ENCODE measurements at regions not wholly inside any gene's neighbourhood (a gene's known extent, or its start where the extent isn't known, plus 50 kb on each side); places are given as distances from the start of the nearest gene placed in this dataset.
A peak's percentile ranks its signal among the peaks of the same experiment; 100 is the strongest.
"Not testable (repeated sequence)": the region's sequence is repeated elsewhere in the genome, so short reads cannot be mapped to it uniquely, and the experiment has no call there.

- no peak for TF ChIP-seq HNF4G (IDR thresholded peaks at IDR 0.05)
- no peak for TF ChIP-seq ZBTB33 (IDR thresholded peaks at IDR 0.05)
- TF ChIP-seq RAD21 (IDR thresholded peaks at IDR 0.05): peak in 1 of 2 donors; percentile 11
- TF ChIP-seq HNF4A (conservative IDR thresholded peaks at IDR 0.05): peak; percentile 35 to 64
- no peak for TF ChIP-seq TAF1 (conservative IDR thresholded peaks at IDR 0.05)
- no peak for TF ChIP-seq YY1 (IDR thresholded peaks at IDR 0.05)
- TF ChIP-seq NR2F2 (IDR thresholded peaks at IDR 0.05): no peak
- TF ChIP-seq MAX (IDR thresholded peaks at IDR 0.05): no peak
- no peak for TF ChIP-seq JUND (IDR thresholded peaks at IDR 0.05)
- Histone ChIP-seq H3K9ac (ENCODE audit: low read depth in 1 of 2, low read length in 2 of 2) (no peak overlapping the region), H3K27me3 (ENCODE audit: control insufficient read depth in 4 of 4, insufficient read depth in 4 of 4, low read length in 3 of 4) (no peaks in the 10 kb centered on the region), H3K36me3 (ENCODE audit: control insufficient read depth in 4 of 4, insufficient read depth in 3 of 4, low read depth in 1 of 4, low read length in 3 of 4) (no peaks in the 10 kb centered on the region), H3K4me1 (ENCODE audit: control insufficient read depth in 4 of 4, insufficient read depth in 4 of 4, low read length in 3 of 4) (peaks cover 0 to 4% (median 0%) of the 10 kb centered on the region in 4 donors), H3K27ac (ENCODE audit: low read depth in 1 of 2, low read length in 2 of 2) (no peak overlapping the region), H3K9me3 (ENCODE audit: control insufficient read depth in 4 of 4, low read length in 3 of 4) (no peaks in the 10 kb centered on the region), H3K4me3 (ENCODE audit: low read depth in 1 of 3, low read length in 3 of 3) (no peak overlapping the region)
- WGBS: 29% methylated on average over 1 of the region's 1 CpG
- no peak for DNase-seq (ENCODE audit: low spot score)
These were observed 107.1 kb downstream of the PLPPR4 start for GRCh38 chr1:99371413-99371812.

GRCh38 chr1:99374109-99374508, 109.8 kb downstream of the PLPPR4 start:
- WGBS: 75% methylated on average over 9 of the region's 9 CpGs
- H3K36me3 ChIP-seq (ENCODE audit: control insufficient read depth in 4 of 4, insufficient read depth in 3 of 4, low read depth in 1 of 4, low read length in 3 of 4): no peaks in the 10 kb centered on the region
- H3K4me3 ChIP-seq (ENCODE audit: low read depth in 1 of 3, low read length in 3 of 3): no peak overlapping the region
- H3K9me3 ChIP-seq (ENCODE audit: control insufficient read depth in 4 of 4, low read length in 3 of 4): no peaks in the 10 kb centered on the region
- peaks cover 0 to 4% (median 0%) of the 10 kb centered on the region in 4 donors for H3K4me1 ChIP-seq (ENCODE audit: control insufficient read depth in 4 of 4, insufficient read depth in 4 of 4, low read length in 3 of 4)
- no peak overlapping the region for H3K9ac ChIP-seq (ENCODE audit: low read depth in 1 of 2, low read length in 2 of 2)
- H3K27me3 ChIP-seq (ENCODE audit: control insufficient read depth in 4 of 4, insufficient read depth in 4 of 4, low read length in 3 of 4): no peaks in the 10 kb centered on the region
- no peak overlapping the region for H3K27ac ChIP-seq (ENCODE audit: low read depth in 1 of 2, low read length in 2 of 2)
- no peak for DNase-seq (ENCODE audit: low spot score)
- TF ChIP-seq REST (IDR thresholded peaks at IDR 0.05) (no peak), MAX (IDR thresholded peaks at IDR 0.05) (no peak), FOXA1 (IDR thresholded peaks at IDR 0.05) (no peak), RXRA (IDR thresholded peaks at IDR 0.05) (no peak), RAD21 (IDR thresholded peaks at IDR 0.05) (no peak), SP1 (IDR thresholded peaks at IDR 0.05) (no peak), FOXA2 (IDR thresholded peaks at IDR 0.05) (no peak), YY1 (IDR thresholded peaks at IDR 0.05) (no peak), HNF4A (conservative IDR thresholded peaks at IDR 0.05) (no peak), ATF3 (IDR thresholded peaks at IDR 0.05) (no peak), ZBTB33 (IDR thresholded peaks at IDR 0.05) (no peak), NR2F2 (IDR thresholded peaks at IDR 0.05) (no peak), TAF1 (conservative IDR thresholded peaks at IDR 0.05) (no peak), GABPA (IDR thresholded peaks at IDR 0.05 in 1 of 2, conservative IDR thresholded peaks at IDR 0.05 in 1 of 2) (no peak), HNF4G (IDR thresholded peaks at IDR 0.05) (no peak), CTCF (IDR thresholded peaks at IDR 0.05; ENCODE audit: low read depth, low read length, missing input control) (no peak), JUND (IDR thresholded peaks at IDR 0.05) (no peak)

- H3K9me3 ChIP-seq (ENCODE audit: control insufficient read depth in 4 of 4, low read length in 3 of 4); H3K27me3 ChIP-seq (ENCODE audit: control insufficient read depth in 4 of 4, insufficient read depth in 4 of 4, low read length in 3 of 4); H3K36me3 ChIP-seq (ENCODE audit: control insufficient read depth in 4 of 4, insufficient read depth in 3 of 4, low read depth in 1 of 4, low read length in 3 of 4); DNase-seq (ENCODE audit: low spot score); H3K4me3 ChIP-seq (ENCODE audit: low read depth in 1 of 3, low read length in 3 of 3); H3K4me1 ChIP-seq (ENCODE audit: control insufficient read depth in 4 of 4, insufficient read depth in 4 of 4, low read length in 3 of 4); H3K27ac ChIP-seq (ENCODE audit: low read depth in 1 of 2, low read length in 2 of 2); H3K9ac ChIP-seq (ENCODE audit: low read depth in 1 of 2, low read length in 2 of 2): not testable (repeated sequence)
These were observed 110.4 kb downstream of the PLPPR4 start for GRCh38 chr1:99374693-99375092.
